PC-3 (cell line): ENCODE measurements at regions not wholly inside any gene's neighbourhood (a gene's known extent, or its start where the extent isn't known, plus 50 kb on each side); places are given as distances from the start of the nearest gene placed in this dataset.

ENCODE experiments used
- EZH2phosphoT487 ChIP-seq: fragments of 300-600 bp; sonication (generic); IDR thresholded peaks from 2 replicates; pipeline ENCODE4 v1.6.1; 2018; ENCODE audit warnings: mild to moderate bottlenecking, antibody characterized with exemption, low read length, borderline replicate concordance
- TF ChIP-seq, protein P1 (sequence below): fragments of 300-600 bp; sonication (generic); conservative IDR thresholded peaks from 2 replicates; pipeline ENCODE4 v1.5.1; 2017; ENCODE audit warnings: antibody characterized with exemption, low read depth, mild to moderate bottlenecking, low read length

GRCh38 chr2:12534646-12535263 lies 182.0 kb upstream of the TRIB2 start:
- TF ChIP-seq, protein P1, sequence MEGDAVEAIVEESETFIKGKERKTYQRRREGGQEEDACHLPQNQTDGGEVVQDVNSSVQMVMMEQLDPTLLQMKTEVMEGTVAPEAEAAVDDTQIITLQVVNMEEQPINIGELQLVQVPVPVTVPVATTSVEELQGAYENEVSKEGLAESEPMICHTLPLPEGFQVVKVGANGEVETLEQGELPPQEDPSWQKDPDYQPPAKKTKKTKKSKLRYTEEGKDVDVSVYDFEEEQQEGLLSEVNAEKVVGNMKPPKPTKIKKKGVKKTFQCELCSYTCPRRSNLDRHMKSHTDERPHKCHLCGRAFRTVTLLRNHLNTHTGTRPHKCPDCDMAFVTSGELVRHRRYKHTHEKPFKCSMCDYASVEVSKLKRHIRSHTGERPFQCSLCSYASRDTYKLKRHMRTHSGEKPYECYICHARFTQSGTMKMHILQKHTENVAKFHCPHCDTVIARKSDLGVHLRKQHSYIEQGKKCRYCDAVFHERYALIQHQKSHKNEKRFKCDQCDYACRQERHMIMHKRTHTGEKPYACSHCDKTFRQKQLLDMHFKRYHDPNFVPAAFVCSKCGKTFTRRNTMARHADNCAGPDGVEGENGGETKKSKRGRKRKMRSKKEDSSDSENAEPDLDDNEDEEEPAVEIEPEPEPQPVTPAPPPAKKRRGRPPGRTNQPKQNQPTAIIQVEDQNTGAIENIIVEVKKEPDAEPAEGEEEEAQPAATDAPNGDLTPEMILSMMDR: no peak
- TF ChIP-seq EZH2phosphoT487: no peak
